ENCODE measurements at regions not wholly inside any gene's neighbourhood (a gene's known extent, or its start where the extent isn't known, plus 50 kb on each side); places are given as distances from the start of the nearest gene placed in this dataset.

DNA sequence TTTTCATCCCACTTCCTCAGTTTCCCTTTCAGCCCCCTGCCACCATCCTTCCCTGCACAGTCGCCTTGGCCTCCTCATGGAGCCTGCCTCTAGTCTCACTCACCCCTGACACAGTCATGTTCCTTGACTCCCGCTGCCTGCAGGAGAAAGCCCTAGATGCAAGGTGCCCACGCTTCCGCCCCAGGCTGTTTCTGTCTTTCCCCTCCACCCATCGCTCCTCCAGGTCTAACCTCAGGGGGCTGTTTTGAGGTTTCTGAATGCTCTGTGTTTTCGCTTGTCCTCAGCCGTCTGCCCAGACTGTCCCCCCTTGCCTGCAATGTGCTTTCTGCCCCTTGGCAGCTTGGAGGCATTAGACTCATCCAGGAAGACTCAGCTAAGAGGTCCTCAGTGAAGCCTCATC lies 89.9 kb downstream of the EMX2 start:
- Histone ChIP-seq H3K4me1 (ENCODE audit: control insufficient read depth in 2 of 2, insufficient read depth in 1 of 2, low read depth in 1 of 2, low read length in 2 of 2) (no peaks in the 10 kb centered on the region), H2BK12ac (ENCODE audit: low read length) (no peak overlapping the region), H4K91ac (ENCODE audit: low read depth, low read length, poor library complexity) (no peak overlapping the region), H3K14ac (ENCODE audit: low read length) (no peak overlapping the region), H3K9me3 (replicated peaks in 1 of 2; ENCODE audit: control insufficient read depth in 2 of 2, insufficient read depth in 1 of 2, low read depth in 1 of 2, low read length in 2 of 2) (no peaks in the 10 kb centered on the region), H3K9ac (ENCODE audit: low read depth, low read length, poor library complexity) (no peak overlapping the region), H3K36me3 (replicated peaks in 1 of 2; ENCODE audit: control insufficient read depth in 2 of 2, insufficient read depth in 2 of 2, low read length in 2 of 2) (no peaks in the 10 kb centered on the region), H2AK5ac (ENCODE audit: low read depth, low read length) (no peak overlapping the region), H4K8ac (ENCODE audit: low read depth, low read length) (no peak overlapping the region), H3K23ac (ENCODE audit: low read depth, low read length, poor library complexity) (no peak overlapping the region), H3K4ac (ENCODE audit: low read length) (no peak overlapping the region), H2BK120ac (ENCODE audit: low read depth, low read length) (no peak overlapping the region), H3K18ac (ENCODE audit: low read length) (peak overlapping the region; percentile 57), H3K79me1 (ENCODE audit: low read depth, low read length) (no peaks in the 10 kb centered on the region), H2BK5ac (ENCODE audit: low read length) (no peak overlapping the region), H3K27ac (replicated peaks; ENCODE audit: low read length) (no peak overlapping the region), H3K4me2 (ENCODE audit: insufficient read depth, low read length, poor library complexity, severe bottlenecking) (no peak overlapping the region), H3K4me3 (ENCODE audit: low read length in 2 of 2) (no peak overlapping the region), H2BK15ac (ENCODE audit: low read length) (no peak overlapping the region), H2AFZ (ENCODE audit: low read length) (no peak overlapping the region), H3K27me3 (ENCODE audit: control insufficient read depth in 3 of 3, insufficient read depth in 3 of 3, low read depth in 1 of 3, low read length in 3 of 3) (peaks cover 0 to 4% (median 0%) of the 10 kb centered on the region in 3 experiments)
- WGBS, 2 donors (ENCODE audit: extremely low coverage in 2 of 2, insufficient read length in 2 of 2, insufficient replicate concordance in 1 of 2): no CpG with 5 or more reads among the region's 7 CpGs
- DNase-seq (ENCODE audit: low spot score): no peak

DNA sequence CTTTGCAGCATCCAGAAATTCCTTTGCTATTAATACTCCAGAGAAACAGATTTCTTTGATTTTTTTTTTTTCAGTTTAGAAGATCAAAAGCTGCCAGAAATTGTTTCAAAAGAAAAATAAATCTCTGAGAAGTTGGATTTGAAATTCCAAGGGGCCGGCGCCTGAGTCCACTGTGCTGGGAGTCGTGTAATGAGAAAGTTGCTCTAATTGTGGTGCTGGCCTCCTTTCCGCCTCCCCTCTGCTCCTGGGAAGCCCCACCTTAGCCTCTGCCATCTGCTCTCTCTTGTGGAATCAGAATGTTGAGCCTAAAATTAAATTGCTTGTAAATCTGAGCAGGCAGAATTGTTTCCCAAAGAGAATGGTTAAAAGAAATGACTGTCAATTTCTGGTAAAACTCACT lies 93.3 kb downstream of the EMX2 start:
- H3K14ac ChIP-seq (ENCODE audit: low read length): no peak overlapping the region
- H3K27me3 ChIP-seq (ENCODE audit: control insufficient read depth in 3 of 3, insufficient read depth in 3 of 3, low read depth in 1 of 3, low read length in 3 of 3): no peaks in the 10 kb centered on the region
- WGBS, 2 donors (ENCODE audit: extremely low coverage in 2 of 2, insufficient read length in 2 of 2, insufficient replicate concordance in 1 of 2): no CpG with 5 or more reads among the region's 4 CpGs
- no peak overlapping the region for H4K91ac ChIP-seq (ENCODE audit: low read depth, low read length, poor library complexity)
- no peak overlapping the region for H3K9ac ChIP-seq (ENCODE audit: low read depth, low read length, poor library complexity)
- no peaks in the 10 kb centered on the region for H3K36me3 ChIP-seq (replicated peaks in 1 of 2; ENCODE audit: control insufficient read depth in 2 of 2, insufficient read depth in 2 of 2, low read length in 2 of 2)
- H3K23ac ChIP-seq (ENCODE audit: low read depth, low read length, poor library complexity): no peak overlapping the region
- no peak overlapping the region for H2BK5ac ChIP-seq (ENCODE audit: low read length)
- no peak overlapping the region for H2AK5ac ChIP-seq (ENCODE audit: low read depth, low read length)
- no peak for DNase-seq (ENCODE audit: low spot score)
- no peak overlapping the region for H2BK120ac ChIP-seq (ENCODE audit: low read depth, low read length)
- no peak overlapping the region for H3K4me2 ChIP-seq (ENCODE audit: insufficient read depth, low read length, poor library complexity, severe bottlenecking)
- no peaks in the 10 kb centered on the region for H3K79me1 ChIP-seq (ENCODE audit: low read depth, low read length)
- H2AFZ ChIP-seq (ENCODE audit: low read length): no peak overlapping the region
- no peak overlapping the region for H2BK15ac ChIP-seq (ENCODE audit: low read length)
- no peak overlapping the region for H2BK12ac ChIP-seq (ENCODE audit: low read length)
- no peak overlapping the region for H3K18ac ChIP-seq (ENCODE audit: low read length)
- H3K9me3 ChIP-seq (replicated peaks in 1 of 2; ENCODE audit: control insufficient read depth in 2 of 2, insufficient read depth in 1 of 2, low read depth in 1 of 2, low read length in 2 of 2): no peaks in the 10 kb centered on the region
- H4K8ac ChIP-seq (ENCODE audit: low read depth, low read length): no peak overlapping the region
- no peak overlapping the region for H3K27ac ChIP-seq (replicated peaks; ENCODE audit: low read length)
- no peak overlapping the region for H3K4me3 ChIP-seq (ENCODE audit: low read length in 2 of 2)
- no peaks in the 10 kb centered on the region for H3K4me1 ChIP-seq (ENCODE audit: control insufficient read depth in 2 of 2, insufficient read depth in 1 of 2, low read depth in 1 of 2, low read length in 2 of 2)
- no peak overlapping the region for H3K4ac ChIP-seq (ENCODE audit: low read length)

DNA sequence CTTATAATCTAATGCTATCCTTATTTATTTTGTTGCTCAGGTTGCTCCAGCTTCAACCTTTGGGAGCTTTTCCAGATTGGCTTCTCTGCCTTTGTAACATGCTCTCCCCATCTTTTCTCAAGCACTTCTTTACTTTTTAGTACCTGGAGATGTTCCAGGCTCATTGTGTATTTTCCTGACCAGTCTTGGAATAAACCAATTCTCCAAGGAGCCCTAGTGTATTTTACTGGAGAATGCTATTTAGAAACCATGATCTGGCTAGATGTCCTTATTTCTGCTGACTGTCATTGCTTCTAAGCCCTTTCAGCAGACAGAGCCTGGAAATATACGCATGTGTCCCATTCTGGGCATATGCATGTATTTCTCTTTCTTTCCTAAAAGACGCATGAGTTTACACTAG lies 95.7 kb downstream of the EMX2 start:
- H2BK120ac ChIP-seq (ENCODE audit: low read depth, low read length): no peak overlapping the region
- no peaks in the 10 kb centered on the region for H3K27me3 ChIP-seq (ENCODE audit: control insufficient read depth in 3 of 3, insufficient read depth in 3 of 3, low read depth in 1 of 3, low read length in 3 of 3)
- H3K79me1 ChIP-seq (ENCODE audit: low read depth, low read length): no peaks in the 10 kb centered on the region
- H3K9ac ChIP-seq (ENCODE audit: low read depth, low read length, poor library complexity): no peak overlapping the region
- H2BK5ac ChIP-seq (ENCODE audit: low read length): no peak overlapping the region
- no peak overlapping the region for H2AFZ ChIP-seq (ENCODE audit: low read length)
- H3K27ac ChIP-seq (replicated peaks; ENCODE audit: low read length): no peak overlapping the region
- H2BK12ac ChIP-seq (ENCODE audit: low read length): no peak overlapping the region
- no peak overlapping the region for H3K14ac ChIP-seq (ENCODE audit: low read length)
- no peak overlapping the region for H4K91ac ChIP-seq (ENCODE audit: low read depth, low read length, poor library complexity)
- no peaks in the 10 kb centered on the region for H3K9me3 ChIP-seq (replicated peaks in 1 of 2; ENCODE audit: control insufficient read depth in 2 of 2, insufficient read depth in 1 of 2, low read depth in 1 of 2, low read length in 2 of 2)
- no peak overlapping the region for H2AK5ac ChIP-seq (ENCODE audit: low read depth, low read length)
- no CpG with 5 or more reads among the region's 2 CpGs for WGBS, 2 donors (ENCODE audit: extremely low coverage in 2 of 2, insufficient read length in 2 of 2, insufficient replicate concordance in 1 of 2)
- H2BK15ac ChIP-seq (ENCODE audit: low read length): no peak overlapping the region
- no peak overlapping the region for H3K4me2 ChIP-seq (ENCODE audit: insufficient read depth, low read length, poor library complexity, severe bottlenecking)
- H3K4ac ChIP-seq (ENCODE audit: low read length): no peak overlapping the region
- H4K8ac ChIP-seq (ENCODE audit: low read depth, low read length): no peak overlapping the region
- H3K4me3 ChIP-seq (ENCODE audit: low read length in 2 of 2): no peak overlapping the region
- no peaks in the 10 kb centered on the region for H3K36me3 ChIP-seq (replicated peaks in 1 of 2; ENCODE audit: control insufficient read depth in 2 of 2, insufficient read depth in 2 of 2, low read length in 2 of 2)
- H3K4me1 ChIP-seq (ENCODE audit: control insufficient read depth in 2 of 2, insufficient read depth in 1 of 2, low read depth in 1 of 2, low read length in 2 of 2): no peaks in the 10 kb centered on the region
- H3K23ac ChIP-seq (ENCODE audit: low read depth, low read length, poor library complexity): no peak overlapping the region
- no peak for DNase-seq (ENCODE audit: low spot score)
- no peak overlapping the region for H3K18ac ChIP-seq (ENCODE audit: low read length)

- H3K23ac ChIP-seq (ENCODE audit: low read depth, low read length, poor library complexity): no peak overlapping the region
- H3K14ac ChIP-seq (ENCODE audit: low read length): no peak overlapping the region
- H2BK12ac ChIP-seq (ENCODE audit: low read length): no peak overlapping the region
- no peak overlapping the region for H3K4me3 ChIP-seq (ENCODE audit: low read length in 2 of 2)
- no peak overlapping the region for H3K9ac ChIP-seq (ENCODE audit: low read depth, low read length, poor library complexity)
- WGBS, 2 donors (ENCODE audit: extremely low coverage in 2 of 2, insufficient read length in 2 of 2, insufficient replicate concordance in 1 of 2): no CpG with 5 or more reads among the region's 1 CpG
- H3K4ac ChIP-seq (ENCODE audit: low read length): no peak overlapping the region
- no peak overlapping the region for H4K8ac ChIP-seq (ENCODE audit: low read depth, low read length)
- H3K4me1 ChIP-seq (ENCODE audit: control insufficient read depth in 2 of 2, insufficient read depth in 1 of 2, low read depth in 1 of 2, low read length in 2 of 2): no peaks in the 10 kb centered on the region
- H2AK5ac ChIP-seq (ENCODE audit: low read depth, low read length): no peak overlapping the region
- H3K79me1 ChIP-seq (ENCODE audit: low read depth, low read length): no peaks in the 10 kb centered on the region
- H2BK15ac ChIP-seq (ENCODE audit: low read length): no peak overlapping the region
- H3K36me3 ChIP-seq (replicated peaks in 1 of 2; ENCODE audit: control insufficient read depth in 2 of 2, insufficient read depth in 2 of 2, low read length in 2 of 2): no peaks in the 10 kb centered on the region
- no peak overlapping the region for H2BK5ac ChIP-seq (ENCODE audit: low read length)
- no peak overlapping the region for H2AFZ ChIP-seq (ENCODE audit: low read length)
- H3K27me3 ChIP-seq (ENCODE audit: control insufficient read depth in 3 of 3, insufficient read depth in 3 of 3, low read depth in 1 of 3, low read length in 3 of 3): no peaks in the 10 kb centered on the region
- H3K4me2 ChIP-seq (ENCODE audit: insufficient read depth, low read length, poor library complexity, severe bottlenecking): no peak overlapping the region
- DNase-seq (ENCODE audit: low spot score): no peak
- no peak overlapping the region for H3K27ac ChIP-seq (replicated peaks; ENCODE audit: low read length)
- no peak overlapping the region for H3K18ac ChIP-seq (ENCODE audit: low read length)
- no peak overlapping the region for H2BK120ac ChIP-seq (ENCODE audit: low read depth, low read length)
- H4K91ac ChIP-seq (ENCODE audit: low read depth, low read length, poor library complexity): no peak overlapping the region
- no peaks in the 10 kb centered on the region for H3K9me3 ChIP-seq (replicated peaks in 1 of 2; ENCODE audit: control insufficient read depth in 2 of 2, insufficient read depth in 1 of 2, low read depth in 1 of 2, low read length in 2 of 2)
Measured at GRCh38 chr10:117638664-117639200, 96.2 kb downstream of the EMX2 start.
